Sigmoid colon (tissue), 4 donors: ENCODE measurements at regions not wholly inside any gene's neighbourhood (a gene's known extent, or its start where the extent isn't known, plus 50 kb on each side); places are given as distances from the start of the nearest gene placed in this dataset.

ENCODE experiments used
- POLR2A ChIP-seq, 2 donors: fragments of 450-650 bp; IDR thresholded peaks; one replicate each; pipeline ENCODE4 v1.6.1; 2016; ENCODE audit warnings: antibody characterized with exemption in 2 of 2, mild to moderate bottlenecking in 2 of 2, moderate library complexity in 2 of 2
- POLR2AphosphoS5 ChIP-seq, 4 donors: sonication (generic); formaldehyde crosslinking; IDR thresholded peaks; one replicate each; pipeline ENCODE4 v1.6.1; 2017; ENCODE audit warnings: antibody characterized with exemption in 4 of 4
- TF ChIP-seq, protein P1 (sequence below), 4 experiments: fragments of 450-650 bp in 3 of 4; fragments of 200-600 bp in 1 of 4; IDR thresholded peaks; one replicate each; pipeline ENCODE4 v1.5.1; 2016 to 2019; ENCODE audit warnings: antibody characterized with exemption in 4 of 4, mild to moderate bottlenecking in 3 of 4, moderate library complexity in 2 of 4

DNA sequence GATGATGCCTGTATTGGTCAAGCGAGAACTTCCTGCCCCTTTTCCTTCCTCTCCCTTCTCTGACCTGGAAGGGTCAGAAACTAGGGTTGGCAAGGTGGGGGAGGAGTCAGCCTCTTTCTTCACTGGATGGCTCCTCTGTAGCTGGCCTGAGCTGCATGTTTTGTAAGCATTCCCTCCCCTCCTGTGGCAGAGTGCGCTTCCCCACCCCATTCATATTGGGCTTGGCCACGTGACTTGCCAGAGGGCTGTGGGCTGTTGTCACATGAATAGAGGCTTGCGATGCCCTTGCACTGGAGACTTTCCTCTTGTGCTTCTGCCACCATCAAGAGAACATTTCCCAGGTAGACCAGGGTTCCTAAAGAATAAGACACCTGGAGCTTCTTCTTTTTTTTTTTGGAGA lies 111.3 kb upstream of the PODXL start:
- TF ChIP-seq, protein P1, sequence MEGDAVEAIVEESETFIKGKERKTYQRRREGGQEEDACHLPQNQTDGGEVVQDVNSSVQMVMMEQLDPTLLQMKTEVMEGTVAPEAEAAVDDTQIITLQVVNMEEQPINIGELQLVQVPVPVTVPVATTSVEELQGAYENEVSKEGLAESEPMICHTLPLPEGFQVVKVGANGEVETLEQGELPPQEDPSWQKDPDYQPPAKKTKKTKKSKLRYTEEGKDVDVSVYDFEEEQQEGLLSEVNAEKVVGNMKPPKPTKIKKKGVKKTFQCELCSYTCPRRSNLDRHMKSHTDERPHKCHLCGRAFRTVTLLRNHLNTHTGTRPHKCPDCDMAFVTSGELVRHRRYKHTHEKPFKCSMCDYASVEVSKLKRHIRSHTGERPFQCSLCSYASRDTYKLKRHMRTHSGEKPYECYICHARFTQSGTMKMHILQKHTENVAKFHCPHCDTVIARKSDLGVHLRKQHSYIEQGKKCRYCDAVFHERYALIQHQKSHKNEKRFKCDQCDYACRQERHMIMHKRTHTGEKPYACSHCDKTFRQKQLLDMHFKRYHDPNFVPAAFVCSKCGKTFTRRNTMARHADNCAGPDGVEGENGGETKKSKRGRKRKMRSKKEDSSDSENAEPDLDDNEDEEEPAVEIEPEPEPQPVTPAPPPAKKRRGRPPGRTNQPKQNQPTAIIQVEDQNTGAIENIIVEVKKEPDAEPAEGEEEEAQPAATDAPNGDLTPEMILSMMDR (IDR thresholded peaks at IDR 0.05), result no peak
- TF ChIP-seq POLR2A (IDR thresholded peaks at IDR 0.05) (no peak), POLR2AphosphoS5 (IDR thresholded peaks at IDR 0.05) (no peak)
